Stimulated activated CD4-positive, alpha-beta T cell treated with anti-CD3 and anti-CD28 coated beads, TNF-alpha, amount 100 ng/mL, for 1 hour (primary cell): ENCODE measurements at regions not wholly inside any gene's neighbourhood (a gene's known extent, or its start where the extent isn't known, plus 50 kb on each side); places are given as distances from the start of the nearest gene placed in this dataset.

Source experiments
- DNase-seq, 3 donors: peaks; one replicate each; pipeline ENCODE4 v3.0.0-alpha.2; 2020; ENCODE audit warnings: low read depth in 3 of 3, low spot score in 1 of 3

- no peak for DNase-seq
Observed at GRCh38 chr6:22019857-22020256, 277.0 kb downstream of the PRL start.

- no peak for DNase-seq
Observed at GRCh38 chr6:22020299-22021003, 276.4 kb downstream of the PRL start.

- no peak for DNase-seq
Observed at GRCh38 chr6:22021966-22022365, 274.9 kb downstream of the PRL start.

- no peak for DNase-seq
Observed at GRCh38 chr6:22023937-22024336, 272.9 kb downstream of the PRL start.

GRCh38 chr6:22024973-22025467, 271.8 kb downstream of the PRL start:
- no peak for DNase-seq

GRCh38 chr6:22025468-22026163, 271.2 kb downstream of the PRL start:
- DNase-seq: no peak

- DNase-seq: no peak
Observed at GRCh38 chr6:22026164-22026678, 270.6 kb downstream of the PRL start.

- no peak for DNase-seq
Observed at GRCh38 chr6:22027040-22027725, 269.7 kb downstream of the PRL start.

GRCh38 chr6:22028403-22029090, 268.3 kb downstream of the PRL start:
- DNase-seq: no peak

- no peak for DNase-seq
Observed at GRCh38 chr6:22029171-22029570, 267.7 kb downstream of the PRL start.

GRCh38 chr6:22030730-22031619, 265.9 kb downstream of the PRL start:
- DNase-seq: no peak

- no peak for DNase-seq
Observed at GRCh38 chr6:22035690-22036089, 261.1 kb downstream of the PRL start.

- DNase-seq: no peak
Observed at GRCh38 chr6:22036275-22036674, 260.6 kb downstream of the PRL start.

- no peak for DNase-seq
Observed at GRCh38 chr6:22036699-22037098, 260.1 kb downstream of the PRL start.

GRCh38 chr6:22041797-22042480, 254.9 kb downstream of the PRL start:
- DNase-seq: no peak

GRCh38 chr6:22042706-22043105, 254.1 kb downstream of the PRL start:
- DNase-seq: no peak

- DNase-seq: no peak
Observed at GRCh38 chr6:22043284-22043962, 253.4 kb downstream of the PRL start.

GRCh38 chr6:22045261-22045912, 251.4 kb downstream of the PRL start:
- no peak for DNase-seq

- DNase-seq: no peak
Observed at GRCh38 chr6:22049002-22049401, 247.8 kb downstream of the PRL start.
